ENCODE measurements at regions not wholly inside any gene's neighbourhood (a gene's known extent, or its start where the extent isn't known, plus 50 kb on each side); places are given as distances from the start of the nearest gene placed in this dataset.

DNA sequence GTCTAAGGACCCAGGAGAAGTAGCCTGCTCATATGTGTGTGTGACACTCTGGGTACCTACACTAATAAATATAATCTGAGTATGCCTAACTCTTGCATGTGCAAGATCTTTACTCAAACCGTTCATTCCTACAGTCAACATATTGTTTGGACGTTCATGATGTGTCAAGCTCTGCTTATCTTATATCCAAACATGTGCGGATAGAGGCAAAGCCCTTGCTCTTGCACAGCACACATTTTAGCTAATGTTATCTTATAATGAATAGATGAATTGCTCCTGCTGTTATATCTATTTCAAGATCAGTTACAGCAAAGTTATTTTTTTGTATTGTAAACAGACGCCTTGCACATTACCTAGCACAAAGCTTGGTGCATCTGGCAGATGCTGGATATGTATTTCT is 228.4 kb upstream of the FLRT2 start:
- TF ChIP-seq EZH2 (IDR thresholded peaks at IDR 0.05; ENCODE audit: borderline replicate concordance, low read length) (no peak), CTCF (conservative IDR thresholded peaks at IDR 0.05 in 1 of 2, IDR thresholded peaks at IDR 0.05 in 1 of 2; ENCODE audit: extremely low read depth in 1 of 2, insufficient read depth in 1 of 2, low read depth in 1 of 2, low read length in 2 of 2) (no peak)

All from mammary epithelial cell (primary cell).